BLaER1 treated with 17β-estradiol and CSF1 and Interleukin-3, amounts not matched to agents 10 nM and 100 nM (cell line): ENCODE measurements at regions not wholly inside any gene's neighbourhood (a gene's known extent, or its start where the extent isn't known, plus 50 kb on each side); places are given as distances from the start of the nearest gene placed in this dataset.

Experiments
- H3K27ac ChIP-seq, 11 experiments: shearing (Covaris generic); formaldehyde crosslinking; 2 replicates each; pipeline ENCODE4 v1.8.1; 2022
- H3K27me3 ChIP-seq, 11 experiments: shearing (Covaris generic); formaldehyde crosslinking; 2 replicates each; pipeline ENCODE4 v1.8.1; 2022
- H3K36me3 ChIP-seq, 11 experiments: shearing (Covaris generic); formaldehyde crosslinking; 2 replicates each; pipeline ENCODE4 v1.8.1; 2022
- H3K4me1 ChIP-seq, 10 experiments: shearing (Covaris generic); formaldehyde crosslinking; 2 replicates each; pipeline ENCODE4 v1.8.1; 2022
- H3K4me2 ChIP-seq, 11 experiments: shearing (Covaris generic); formaldehyde crosslinking; 2 replicates each; pipeline ENCODE4 v1.8.1; 2022
- H3K4me3 ChIP-seq, 10 experiments: shearing (Covaris generic); formaldehyde crosslinking; 2 replicates each; pipeline ENCODE4 v1.8.1; 2022
- H3K9ac ChIP-seq, 11 experiments: shearing (Covaris generic); formaldehyde crosslinking; 2 replicates each; pipeline ENCODE4 v1.8.1; 2022
- H3K9me3 ChIP-seq, 11 experiments: shearing (Covaris generic); formaldehyde crosslinking; replicated peaks in 1 of 11; 2 replicates each; pipeline ENCODE4 v1.8.1; 2022
- H4K20me1 ChIP-seq, 11 experiments: shearing (Covaris generic); formaldehyde crosslinking; 2 replicates each; pipeline ENCODE4 v1.8.1; 2022
- Cebpa-rat ChIP-seq, 11 experiments: shearing (Covaris generic); IDR thresholded peaks; 2 replicates each; pipeline ENCODE4 v1.8.1; 2022

GRCh38 chr4:58050439-58050838 lies 940.3 kb upstream of the IGFBP7 start:
- no peaks in the 10 kb centered on the region for H3K9me3 ChIP-seq
- H3K9ac ChIP-seq, result no peak overlapping the region
- no peak overlapping the region for H3K4me3 ChIP-seq
- no peaks in the 10 kb centered on the region for H3K27me3 ChIP-seq
- H3K27ac ChIP-seq, result no peak overlapping the region
- TF ChIP-seq Cebpa-rat (IDR thresholded peaks at IDR 0.05), result no peak
- no peaks in the 10 kb centered on the region for H3K4me1 ChIP-seq
- no peaks in the 10 kb centered on the region for H3K36me3 ChIP-seq
- no peaks in the 10 kb centered on the region for H4K20me1 ChIP-seq
- no peak overlapping the region for H3K4me2 ChIP-seq

DNA sequence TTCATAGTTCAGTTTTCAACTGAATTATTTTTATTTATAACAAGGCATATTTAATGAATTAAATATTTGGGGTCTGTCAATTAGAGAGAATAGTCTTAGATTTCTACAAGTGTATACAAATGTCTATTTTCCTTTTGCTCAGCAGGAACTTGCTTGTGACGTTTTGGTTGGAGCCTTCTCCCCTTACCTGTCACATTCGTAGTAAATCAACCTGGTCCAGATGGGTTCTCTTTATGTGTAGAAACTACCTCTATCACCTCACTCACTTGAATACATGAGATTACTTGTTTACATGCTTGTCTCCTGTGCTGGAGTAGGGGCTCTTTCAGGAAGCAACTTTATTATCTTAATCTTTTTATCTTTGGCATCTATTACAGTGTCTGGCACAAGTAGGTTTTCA lies 938.3 kb upstream of the IGFBP7 start:
- H3K9ac ChIP-seq, result no peak overlapping the region
- peaks cover 0 to 6% (median 4%) of the 10 kb centered on the region in 11 experiments; a peak in 14 of 22 replicates for H3K9me3 ChIP-seq
- H3K4me1 ChIP-seq, result no peaks in the 10 kb centered on the region
- H3K27me3 ChIP-seq, result no peaks in the 10 kb centered on the region
- no peaks in the 10 kb centered on the region for H3K36me3 ChIP-seq
- no peaks in the 10 kb centered on the region for H4K20me1 ChIP-seq
- H3K4me2 ChIP-seq, result no peak overlapping the region
- TF ChIP-seq Cebpa-rat (IDR thresholded peaks at IDR 0.05), result no peak
- no peak overlapping the region for H3K4me3 ChIP-seq
- no peak overlapping the region for H3K27ac ChIP-seq

DNA sequence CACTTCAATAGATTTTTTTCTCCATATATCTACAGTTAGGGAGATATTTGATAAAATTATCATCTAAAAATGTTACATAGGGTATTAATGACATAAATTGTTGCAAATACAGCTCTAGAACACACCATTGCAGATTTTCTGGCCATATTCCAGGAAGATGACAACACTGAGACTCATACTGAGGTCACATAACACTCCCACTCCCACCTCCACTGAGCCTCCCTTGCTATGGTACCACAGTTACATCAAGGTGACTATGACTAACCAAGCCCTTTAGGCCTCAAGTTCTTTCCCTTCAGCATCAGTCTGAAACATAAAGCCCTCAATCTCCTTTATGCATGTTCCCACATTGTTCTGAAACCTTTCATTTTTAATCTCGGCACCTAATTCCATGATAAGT lies 932.0 kb upstream of the IGFBP7 start:
- Histone ChIP-seq H3K4me2 (no peak overlapping the region), H3K9ac (no peak overlapping the region), H3K4me3 (no peak overlapping the region), H3K9me3 (peaks cover 0 to 11% (median 8%) of the 10 kb centered on the region in 11 experiments; a peak in 14 of 22 replicates), H3K27me3 (no peaks in the 10 kb centered on the region), H3K4me1 (no peaks in the 10 kb centered on the region), H4K20me1 (no peaks in the 10 kb centered on the region), H3K36me3 (no peaks in the 10 kb centered on the region), H3K27ac (no peak overlapping the region)
- TF ChIP-seq Cebpa-rat (IDR thresholded peaks at IDR 0.05), result no peak

GRCh38 chr4:57993944-57994343 lies 883.8 kb upstream of the IGFBP7 start:
- Histone ChIP-seq H3K27me3 (no peaks in the 10 kb centered on the region), H3K36me3 (no peaks in the 10 kb centered on the region), H3K9me3 (no peaks in the 10 kb centered on the region), H4K20me1 (no peaks in the 10 kb centered on the region), H3K27ac (no peak overlapping the region), H3K4me3 (no peak overlapping the region), H3K4me2 (no peak overlapping the region), H3K4me1 (peaks cover 0 to 5% (median 0%) of the 10 kb centered on the region in 10 experiments; a peak in 1 of 20 replicates), H3K9ac (no peak overlapping the region)
- TF ChIP-seq Cebpa-rat (IDR thresholded peaks at IDR 0.05), result no peak

GRCh38 chr4:57989430-57989829 lies 879.2 kb upstream of the IGFBP7 start:
- Histone ChIP-seq H3K4me2 (no peak overlapping the region), H3K4me3 (no peak overlapping the region), H3K27ac (no peak overlapping the region), H3K9me3 (no peaks in the 10 kb centered on the region), H4K20me1 (no peaks in the 10 kb centered on the region), H3K4me1 (peaks cover 0 to 5% (median 0%) of the 10 kb centered on the region in 10 experiments; a peak in 1 of 20 replicates), H3K9ac (no peak overlapping the region), H3K27me3 (no peaks in the 10 kb centered on the region), H3K36me3 (no peaks in the 10 kb centered on the region)
- no peak for TF ChIP-seq Cebpa-rat (IDR thresholded peaks at IDR 0.05)

- no peak overlapping the region for H3K4me2 ChIP-seq
Measured at GRCh38 chr4:57985161-57985560, 875.0 kb upstream of the IGFBP7 start.

DNA sequence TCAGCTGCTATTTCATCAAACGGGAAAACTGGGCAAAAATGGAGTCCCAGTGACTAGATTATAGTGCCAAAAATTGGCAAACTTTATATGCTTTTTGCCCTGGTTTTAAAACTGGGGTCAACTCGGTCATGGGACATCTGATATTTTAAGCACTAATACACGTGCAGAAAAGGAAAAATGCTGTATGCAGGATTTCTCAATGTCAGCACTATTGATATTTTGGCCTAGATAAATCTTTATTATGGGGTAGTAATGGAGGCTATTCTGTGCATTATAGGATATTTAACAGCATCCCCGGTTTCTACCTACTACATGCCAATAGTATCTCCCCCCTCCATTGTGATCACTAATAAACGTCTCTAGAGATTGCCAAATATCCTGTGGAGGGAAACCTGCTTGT lies 870.9 kb upstream of the IGFBP7 start:
- Histone ChIP-seq H3K4me1 (no peaks in the 10 kb centered on the region), H3K4me3 (no peak overlapping the region), H3K36me3 (no peaks in the 10 kb centered on the region), H3K27ac (no peak overlapping the region), H3K27me3 (no peaks in the 10 kb centered on the region), H4K20me1 (no peaks in the 10 kb centered on the region), H3K9me3 (no peaks in the 10 kb centered on the region), H3K4me2 (no peak overlapping the region), H3K9ac (no peak overlapping the region)
- no peak for TF ChIP-seq Cebpa-rat (IDR thresholded peaks at IDR 0.05)

More at GRCh38 chr4:57985161-57985560, 875.0 kb upstream of the IGFBP7 start:
- H4K20me1 ChIP-seq, result no peaks in the 10 kb centered on the region
- H3K36me3 ChIP-seq, result no peaks in the 10 kb centered on the region
- no peaks in the 10 kb centered on the region for H3K4me1 ChIP-seq
- H3K9me3 ChIP-seq, result no peaks in the 10 kb centered on the region
- no peaks in the 10 kb centered on the region for H3K27me3 ChIP-seq
- no peak for TF ChIP-seq Cebpa-rat (IDR thresholded peaks at IDR 0.05)
- no peak overlapping the region for H3K4me3 ChIP-seq
- no peak overlapping the region for H3K9ac ChIP-seq
- no peak overlapping the region for H3K27ac ChIP-seq

- no peaks in the 10 kb centered on the region for H3K9me3 ChIP-seq
- no peaks in the 10 kb centered on the region for H3K27me3 ChIP-seq
- no peak for TF ChIP-seq Cebpa-rat (IDR thresholded peaks at IDR 0.05)
- H4K20me1 ChIP-seq, result no peaks in the 10 kb centered on the region
- no peak overlapping the region for H3K4me3 ChIP-seq
- no peak overlapping the region for H3K9ac ChIP-seq
- H3K4me1 ChIP-seq, result peaks cover 0 to 7% (median 0%) of the 10 kb centered on the region in 10 experiments; a peak in 1 of 20 replicates
- H3K36me3 ChIP-seq, result no peaks in the 10 kb centered on the region
- H3K27ac ChIP-seq, result no peak overlapping the region
- H3K4me2 ChIP-seq, result no peak overlapping the region
Measured at GRCh38 chr4:57974821-57975220, 864.6 kb upstream of the IGFBP7 start.

GRCh38 chr4:57973819-57974218 lies 863.6 kb upstream of the IGFBP7 start:
- H3K36me3 ChIP-seq, result no peaks in the 10 kb centered on the region
- peaks cover 0 to 7% (median 0%) of the 10 kb centered on the region in 10 experiments; a peak in 1 of 20 replicates for H3K4me1 ChIP-seq
- no peak overlapping the region for H3K4me3 ChIP-seq
- no peak overlapping the region for H3K27ac ChIP-seq
- H3K27me3 ChIP-seq, result no peaks in the 10 kb centered on the region
- no peak for TF ChIP-seq Cebpa-rat (IDR thresholded peaks at IDR 0.05)
- no peak overlapping the region for H3K9ac ChIP-seq
- H3K4me2 ChIP-seq, result no peak overlapping the region
- H4K20me1 ChIP-seq, result no peaks in the 10 kb centered on the region
- 0 out of 22 replicates have a peak, but pooled peaks cover 0 to 5% (median 0%) of the 10 kb centered on the region in 11 experiments for H3K9me3 ChIP-seq

DNA sequence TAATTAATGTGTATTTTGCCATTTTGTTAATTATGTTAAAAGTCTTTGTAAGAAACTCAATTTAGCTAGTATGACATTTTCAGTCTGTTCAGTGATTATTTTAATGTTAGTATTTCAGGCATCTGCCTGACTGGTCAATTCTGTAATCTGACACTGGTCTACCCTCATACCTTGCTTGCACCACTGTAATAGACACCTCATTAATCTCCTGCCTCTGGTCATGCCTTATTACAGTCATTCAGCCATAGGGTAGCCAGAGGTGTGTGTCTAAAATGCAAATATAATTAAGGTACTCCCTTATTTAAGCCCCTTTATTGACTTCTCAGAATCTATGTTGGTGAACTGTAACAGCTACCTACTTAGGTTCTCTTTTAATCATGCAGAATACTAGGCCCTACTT lies 861.1 kb upstream of the IGFBP7 start:
- Histone ChIP-seq H3K4me2 (no peak overlapping the region), H3K27me3 (no peaks in the 10 kb centered on the region), H3K9me3 (peaks cover 13 to 29% (median 22%) of the 10 kb centered on the region in 11 experiments), H3K27ac (no peak overlapping the region), H4K20me1 (no peaks in the 10 kb centered on the region), H3K4me3 (no peak overlapping the region), H3K9ac (no peak overlapping the region), H3K4me1 (peaks cover 0 to 7% (median 0%) of the 10 kb centered on the region in 10 experiments; a peak in 1 of 20 replicates), H3K36me3 (no peaks in the 10 kb centered on the region)
- TF ChIP-seq Cebpa-rat (IDR thresholded peaks at IDR 0.05), result no peak
